BLaER1 (cell line): ENCODE measurements at regions not wholly inside any gene's neighbourhood (a gene's known extent, or its start where the extent isn't known, plus 50 kb on each side); places are given as distances from the start of the nearest gene placed in this dataset.

ENCODE experiments used
- H3K27ac ChIP-seq: shearing (Covaris generic); formaldehyde crosslinking; 2 replicates; pipeline ENCODE4 v1.8.1; 2022
- H3K27me3 ChIP-seq: shearing (Covaris generic); formaldehyde crosslinking; 2 replicates; pipeline ENCODE4 v1.8.1; 2022
- H3K36me3 ChIP-seq: shearing (Covaris generic); formaldehyde crosslinking; 2 replicates; pipeline ENCODE4 v1.8.1; 2022
- H3K4me1 ChIP-seq: shearing (Covaris generic); formaldehyde crosslinking; 2 replicates; pipeline ENCODE4 v1.8.1; 2022
- H3K4me2 ChIP-seq: shearing (Covaris generic); formaldehyde crosslinking; 2 replicates; pipeline ENCODE4 v1.8.1; 2022
- H3K4me3 ChIP-seq: shearing (Covaris generic); formaldehyde crosslinking; 2 replicates; pipeline ENCODE4 v1.8.1; 2022
- H3K9ac ChIP-seq: shearing (Covaris generic); formaldehyde crosslinking; 2 replicates; pipeline ENCODE4 v1.8.1; 2022
- H3K9me3 ChIP-seq: shearing (Covaris generic); formaldehyde crosslinking; 2 replicates; pipeline ENCODE4 v1.8.1; 2022
- H4K20me1 ChIP-seq: shearing (Covaris generic); formaldehyde crosslinking; 2 replicates; pipeline ENCODE4 v1.8.1; 2022
- Cebpa-rat ChIP-seq: shearing (Covaris generic); IDR thresholded peaks from 2 replicates; pipeline ENCODE4 v1.8.1; 2022

GRCh38 chr19:32130332-32130731 is 215.1 kb upstream of the ZNF507 start:
- Histone ChIP-seq H3K27me3 (no peaks in the 10 kb centered on the region), H3K36me3 (no peaks in the 10 kb centered on the region), H3K9ac (no peak overlapping the region), H3K4me1 (peaks cover 14% of the 10 kb centered on the region), H4K20me1 (no peaks in the 10 kb centered on the region), H3K9me3 (no peaks in the 10 kb centered on the region), H3K4me3 (no peak overlapping the region), H3K27ac (no peak overlapping the region), H3K4me2 (no peak overlapping the region)
- no peak for TF ChIP-seq Cebpa-rat

- Histone ChIP-seq H3K9me3 (no peaks in the 10 kb centered on the region), H4K20me1 (no peaks in the 10 kb centered on the region), H3K4me1 (peaks cover 8% of the 10 kb centered on the region), H3K36me3 (no peaks in the 10 kb centered on the region), H3K9ac (no peak overlapping the region), H3K27ac (no peak overlapping the region), H3K4me3 (no peak overlapping the region), H3K27me3 (no peaks in the 10 kb centered on the region), H3K4me2 (no peak overlapping the region)
- no peak for TF ChIP-seq Cebpa-rat
Observed at GRCh38 chr19:32131005-32131404, 214.4 kb upstream of the ZNF507 start.

GRCh38 chr19:32138416-32138815 is 207.0 kb upstream of the ZNF507 start:
- Histone ChIP-seq H4K20me1 (no peaks in the 10 kb centered on the region), H3K9ac (no peak overlapping the region), H3K27ac (no peak overlapping the region), H3K4me1 (no peaks in the 10 kb centered on the region; the same call in 1 of the 2 replicates), H3K4me2 (no peak overlapping the region), H3K36me3 (no peaks in the 10 kb centered on the region), H3K4me3 (no peak overlapping the region), H3K27me3 (no peaks in the 10 kb centered on the region), H3K9me3 (no peaks in the 10 kb centered on the region)
- no peak for TF ChIP-seq Cebpa-rat

GRCh38 chr19:32141840-32142511 is 203.4 kb upstream of the ZNF507 start:
- Histone ChIP-seq H3K9me3 (peaks cover 20% of the 10 kb centered on the region), H3K9ac (no peak overlapping the region), H3K4me2 (no peak overlapping the region), H4K20me1 (no peaks in the 10 kb centered on the region), H3K36me3 (no peaks in the 10 kb centered on the region), H3K4me1 (no peaks in the 10 kb centered on the region; the same call in 1 of the 2 replicates), H3K27ac (no peak overlapping the region), H3K27me3 (no peaks in the 10 kb centered on the region; the same call in 1 of the 2 replicates), H3K4me3 (no peak overlapping the region)
- TF ChIP-seq Cebpa-rat: no peak

GRCh38 chr19:32146664-32147063 is 198.7 kb upstream of the ZNF507 start:
- Histone ChIP-seq H3K9me3 (peaks cover 42% of the 10 kb centered on the region), H4K20me1 (no peaks in the 10 kb centered on the region), H3K27me3 (no peaks in the 10 kb centered on the region; the same call in 1 of the 2 replicates), H3K27ac (no peak overlapping the region), H3K4me3 (no peak overlapping the region), H3K9ac (no peak overlapping the region), H3K4me2 (no peak overlapping the region), H3K4me1 (no peaks in the 10 kb centered on the region), H3K36me3 (no peaks in the 10 kb centered on the region)
- no peak for TF ChIP-seq Cebpa-rat

- no peak overlapping the region for H3K4me2 ChIP-seq
- no peak overlapping the region for H3K4me3 ChIP-seq
- H3K27me3 ChIP-seq: no peaks in the 10 kb centered on the region
- H4K20me1 ChIP-seq: no peaks in the 10 kb centered on the region
- H3K9me3 ChIP-seq: peaks cover 35% of the 10 kb centered on the region
- H3K4me1 ChIP-seq: no peaks in the 10 kb centered on the region
- no peak overlapping the region for H3K27ac ChIP-seq
- TF ChIP-seq Cebpa-rat: no peak
- no peak overlapping the region for H3K9ac ChIP-seq
- no peaks in the 10 kb centered on the region for H3K36me3 ChIP-seq
Observed at GRCh38 chr19:32150605-32151004, 194.8 kb upstream of the ZNF507 start.

GRCh38 chr19:32154418-32154817 is 191.0 kb upstream of the ZNF507 start:
- no peaks in the 10 kb centered on the region for H3K27me3 ChIP-seq
- no peak overlapping the region for H3K9ac ChIP-seq
- H4K20me1 ChIP-seq: no peaks in the 10 kb centered on the region
- no peak for TF ChIP-seq Cebpa-rat
- no peaks in the 10 kb centered on the region for H3K36me3 ChIP-seq
- H3K27ac ChIP-seq: no peak overlapping the region
- peaks cover 1% of the 10 kb centered on the region for H3K9me3 ChIP-seq
- H3K4me1 ChIP-seq: no peaks in the 10 kb centered on the region
- H3K4me2 ChIP-seq: no peak overlapping the region
- no peak overlapping the region for H3K4me3 ChIP-seq

GRCh38 chr19:32164384-32164992 is 180.9 kb upstream of the ZNF507 start:
- Histone ChIP-seq H3K36me3 (no peaks in the 10 kb centered on the region), H3K27me3 (no peaks in the 10 kb centered on the region), H3K4me1 (peaks cover 9% of the 10 kb centered on the region), H3K9me3 (no peaks in the 10 kb centered on the region), H3K4me2 (no peak overlapping the region), H3K9ac (no peak overlapping the region), H4K20me1 (no peaks in the 10 kb centered on the region), H3K4me3 (no peak overlapping the region), H3K27ac (no peak overlapping the region)
- no peak for TF ChIP-seq Cebpa-rat

GRCh38 chr19:32165141-32165540 is 180.3 kb upstream of the ZNF507 start:
- Histone ChIP-seq H3K9ac (no peak overlapping the region), H3K27ac (no peak overlapping the region), H3K4me2 (no peak overlapping the region), H3K4me1 (peaks cover 9% of the 10 kb centered on the region), H3K4me3 (no peak overlapping the region), H3K36me3 (no peaks in the 10 kb centered on the region), H4K20me1 (no peaks in the 10 kb centered on the region), H3K9me3 (no peaks in the 10 kb centered on the region), H3K27me3 (no peaks in the 10 kb centered on the region)
- no peak for TF ChIP-seq Cebpa-rat

GRCh38 chr19:32165750-32166149 is 179.7 kb upstream of the ZNF507 start:
- Histone ChIP-seq H3K9me3 (no peaks in the 10 kb centered on the region), H3K4me1 (peaks cover 9% of the 10 kb centered on the region), H3K36me3 (no peaks in the 10 kb centered on the region), H3K4me3 (no peak overlapping the region), H3K27ac (no peak overlapping the region), H3K4me2 (no peak overlapping the region), H3K27me3 (no peaks in the 10 kb centered on the region), H4K20me1 (no peaks in the 10 kb centered on the region), H3K9ac (no peak overlapping the region)
- TF ChIP-seq Cebpa-rat: no peak
